Stimulated activated CD4-positive, alpha-beta T cell treated with anti-CD3 and anti-CD28 coated beads, TNF-alpha, amount 100 ng/mL, for 24 hours (primary cell): ENCODE measurements at regions not wholly inside any gene's neighbourhood (a gene's known extent, or its start where the extent isn't known, plus 50 kb on each side); places are given as distances from the start of the nearest gene placed in this dataset.

Experiments
- DNase-seq, 3 experiments: peaks; one replicate each; pipeline ENCODE4 v3.0.0-alpha.2; 2020; ENCODE audit warnings: low read depth in 3 of 3

GRCh38 chr17:69764146-69764545 is 310.9 kb upstream of the KCNJ16 start:
- DNase-seq: no peak

GRCh38 chr17:69769050-69769449 is 306.0 kb upstream of the KCNJ16 start:
- no peak for DNase-seq

GRCh38 chr17:69773081-69773480 is 301.9 kb upstream of the KCNJ16 start:
- DNase-seq: no peak

GRCh38 chr17:69779378-69780214 is 295.4 kb upstream of the KCNJ16 start:
- no peak for DNase-seq

GRCh38 chr17:69783865-69784264 is 291.2 kb upstream of the KCNJ16 start:
- no peak for DNase-seq

GRCh38 chr17:69788957-69789356 is 286.1 kb upstream of the KCNJ16 start:
- DNase-seq: no peak

GRCh38 chr17:69796078-69796477 is 278.9 kb upstream of the KCNJ16 start:
- DNase-seq: no peak

- no peak for DNase-seq
Observed at GRCh38 chr17:69800870-69801269, 274.2 kb upstream of the KCNJ16 start.

- DNase-seq: no peak
Observed at GRCh38 chr17:69801368-69801767, 273.7 kb upstream of the KCNJ16 start.

GRCh38 chr17:69802045-69802740 is 272.8 kb upstream of the KCNJ16 start:
- no peak for DNase-seq

GRCh38 chr17:69809331-69809730 is 265.7 kb upstream of the KCNJ16 start:
- no peak for DNase-seq

GRCh38 chr17:69810326-69810965 is 264.6 kb upstream of the KCNJ16 start:
- DNase-seq: no peak

- no peak for DNase-seq
Observed at GRCh38 chr17:69812240-69812837, 262.7 kb upstream of the KCNJ16 start.

- DNase-seq: no peak
Observed at GRCh38 chr17:69814031-69814430, 261.0 kb upstream of the KCNJ16 start.

GRCh38 chr17:69815406-69815805 is 259.6 kb upstream of the KCNJ16 start:
- no peak for DNase-seq

GRCh38 chr17:69818467-69818866 is 256.6 kb upstream of the KCNJ16 start:
- DNase-seq: no peak

- no peak for DNase-seq
Observed at GRCh38 chr17:69819316-69820087, 255.5 kb upstream of the KCNJ16 start.

- DNase-seq: no peak
Observed at GRCh38 chr17:69820876-69821473, 254.1 kb upstream of the KCNJ16 start.

GRCh38 chr17:69822314-69822875 is 252.6 kb upstream of the KCNJ16 start:
- no peak for DNase-seq

- no peak for DNase-seq
Observed at GRCh38 chr17:69828087-69828486, 246.9 kb upstream of the KCNJ16 start.

GRCh38 chr17:69834494-69834893 is 240.5 kb upstream of the KCNJ16 start:
- no peak for DNase-seq
